Upper lobe of right lung (tissue), 1 donor: ENCODE measurements at regions not wholly inside any gene's neighbourhood (a gene's known extent, or its start where the extent isn't known, plus 50 kb on each side); places are given as distances from the start of the nearest gene placed in this dataset.

Source experiments
- ATAC-seq: fragments of 200-7000 bp; cut with Tn5 transposase; one replicate; pipeline ENCODE4 v1.9.1; 2020; ENCODE audit warnings: mild to moderate bottlenecking, moderate library complexity
- DNase-seq: peaks from one replicate; pipeline ENCODE4 v3.0.0-alpha.2; 2020
- H3K27ac ChIP-seq: fragments of 200-600 bp; one replicate; pipeline ENCODE4 v1.8.0; 2022
- H3K27me3 ChIP-seq: fragments of 200-600 bp; one replicate; pipeline ENCODE4 v1.8.0; 2022; ENCODE audit warnings: mild to moderate bottlenecking
- H3K36me3 ChIP-seq: fragments of 200-600 bp; one replicate; pipeline ENCODE4 v1.8.0; 2022
- H3K4me1 ChIP-seq: fragments of 200-600 bp; one replicate; pipeline ENCODE4 v1.8.0; 2022
- H3K4me3 ChIP-seq: fragments of 200-600 bp; one replicate; pipeline ENCODE4 v1.8.0; 2022; ENCODE audit warnings: mild to moderate bottlenecking
- H3K9me3 ChIP-seq: fragments of 200-600 bp; one replicate; pipeline ENCODE4 v1.8.0; 2022
- CTCF ChIP-seq: fragments of 200-600 bp; IDR thresholded peaks from one replicate; pipeline ENCODE4 v1.8.0; 2022; ENCODE audit warnings: antibody characterized with exemption
- intact Hi-C: fragments of 100-400 bp; cut with DNase I; formaldehyde crosslinking; loops from one replicate; pipeline ENCODE4 v1.11.0; 2022
- donor health status: DM: no; HTN: yes; CAD: no; lungs with severe emphysema.

GRCh38 chr1:173332026-173332425 lies 124.9 kb upstream of the TNFSF4 start:
- H3K27ac ChIP-seq, result peak overlapping the region; percentile 45
- peak; percentile 56 for ATAC-seq

GRCh38 chr1:173333581-173333980 lies 126.5 kb upstream of the TNFSF4 start:
- ATAC-seq (no peak), DNase-seq (no peak)
- Histone ChIP-seq H3K4me1 (peaks cover 18% of the 10 kb centered on the region), H3K27ac (no peak overlapping the region), H3K36me3 (no peaks in the 10 kb centered on the region), H3K27me3 (no peaks in the 10 kb centered on the region), H3K9me3 (no peaks in the 10 kb centered on the region), H3K4me3 (no peak overlapping the region)
- no peak for TF ChIP-seq CTCF
- intact Hi-C loops, result no loop called here

More at GRCh38 chr1:173332026-173332425, 124.9 kb upstream of the TNFSF4 start:
- intact Hi-C loops, result no loop called here
- no peak for DNase-seq
- Histone ChIP-seq H3K4me1 (peaks cover 18% of the 10 kb centered on the region), H3K4me3 (no peak overlapping the region), H3K36me3 (no peaks in the 10 kb centered on the region), H3K27me3 (no peaks in the 10 kb centered on the region), H3K9me3 (no peaks in the 10 kb centered on the region)
- no peak for TF ChIP-seq CTCF

- H3K9me3 ChIP-seq, result no peaks in the 10 kb centered on the region
- TF ChIP-seq CTCF, result no peak
- H3K4me1 ChIP-seq, result peaks cover under 1% of the 10 kb centered on the region
- no peaks in the 10 kb centered on the region for H3K27me3 ChIP-seq
- DNase-seq (no peak), ATAC-seq (no peak)
- H3K36me3 ChIP-seq, result no peaks in the 10 kb centered on the region
- H3K27ac ChIP-seq, result no peak overlapping the region
- H3K4me3 ChIP-seq, result no peak overlapping the region
- intact Hi-C loops, result no loop called here
These were observed 130.0 kb upstream of the TNFSF4 start for GRCh38 chr1:173337126-173337525.

- no peak for ATAC-seq
- H3K27ac ChIP-seq, result no peak overlapping the region
- no peaks in the 10 kb centered on the region for H3K27me3 ChIP-seq
- no peak overlapping the region for H3K4me3 ChIP-seq
- H3K9me3 ChIP-seq, result no peaks in the 10 kb centered on the region
- intact Hi-C loops, result no loop called here
- no peaks in the 10 kb centered on the region for H3K36me3 ChIP-seq
- DNase-seq, result no peak
- TF ChIP-seq CTCF, result no peak
- H3K4me1 ChIP-seq, result no peaks in the 10 kb centered on the region
These were observed 134.2 kb upstream of the TNFSF4 start for GRCh38 chr1:173341307-173341706.

GRCh38 chr1:173341971-173342370 lies 134.8 kb upstream of the TNFSF4 start:
- ATAC-seq, result no peak
- Histone ChIP-seq H3K27me3 (no peaks in the 10 kb centered on the region), H3K4me1 (no peaks in the 10 kb centered on the region), H3K27ac (no peak overlapping the region), H3K9me3 (no peaks in the 10 kb centered on the region), H3K4me3 (no peak overlapping the region), H3K36me3 (no peaks in the 10 kb centered on the region)
- intact Hi-C loops, result no loop called here
- no peak for DNase-seq
- no peak for TF ChIP-seq CTCF

GRCh38 chr1:173342736-173343135 lies 134.4 kb upstream of the PRDX6 start:
- DNase-seq (no peak), ATAC-seq (no peak)
- Histone ChIP-seq H3K4me1 (no peaks in the 10 kb centered on the region), H3K9me3 (no peaks in the 10 kb centered on the region), H3K27me3 (no peaks in the 10 kb centered on the region), H3K27ac (no peak overlapping the region), H3K36me3 (no peaks in the 10 kb centered on the region), H3K4me3 (no peak overlapping the region)
- intact Hi-C loops, result no loop called here
- TF ChIP-seq CTCF, result no peak
